Gastroesophageal sphincter (tissue), 4 donors: ENCODE measurements at regions not wholly inside any gene's neighbourhood (a gene's known extent, or its start where the extent isn't known, plus 50 kb on each side); places are given as distances from the start of the nearest gene placed in this dataset.

Source experiments
- ATAC-seq: fragments of 150-250 bp; one replicate; pipeline ENCODE4 v1.9.1; 2016; ENCODE audit warnings: mild to moderate bottlenecking, moderate library complexity
- H3K27ac ChIP-seq, 4 donors: fragments of 200-600 bp; sonication (generic) in 3 of 4; 1 replicate in 3 of 4; 2 replicates in 1 of 4; pipeline ENCODE4 v1.5.1; 2016 to 2019
- H3K27me3 ChIP-seq: fragments of 200-600 bp; sonication (generic); one replicate; pipeline ENCODE4 v1.5.1; 2019
- H3K36me3 ChIP-seq, 2 donors: fragments of 200-600 bp; sonication (generic); one replicate each; pipeline ENCODE4 v1.5.1; 2019; ENCODE audit warnings: control low read depth in 1 of 2
- H3K4me1 ChIP-seq, 3 donors: fragments of 200-600 bp; sonication (generic); 1 replicate in 2 of 3; 2 replicates in 1 of 3; pipeline ENCODE4 v1.5.1; 2016 to 2019; ENCODE audit warnings: control low read depth in 2 of 3
- H3K4me3 ChIP-seq, 2 donors: fragments of 200-600 bp; sonication (generic); one replicate each; pipeline ENCODE4 v1.5.1; 2019; ENCODE audit warnings: mild to moderate bottlenecking in 1 of 2, moderate library complexity in 1 of 2
- H3K9me3 ChIP-seq, 3 donors: fragments of 200-600 bp; sonication (generic); one replicate each; pipeline ENCODE4 v1.5.1; 2017 to 2019; ENCODE audit warnings: control low read depth in 2 of 3
- CTCF ChIP-seq, 4 experiments: fragments of 200-600 bp in 2 of 4; fragments of 450-650 bp in 2 of 4; sonication (generic) in 1 of 4; IDR thresholded peaks; one replicate each; pipeline ENCODE4 v1.5.1; 2017 to 2019; ENCODE audit warnings: antibody characterized with exemption in 4 of 4, mild to moderate bottlenecking in 2 of 4, moderate library complexity in 2 of 4
- EP300 ChIP-seq: sonication (generic); formaldehyde crosslinking; IDR thresholded peaks from one replicate; pipeline ENCODE4 v1.6.1; 2017; ENCODE audit warnings: antibody characterized with exemption, mild to moderate bottlenecking
- POLR2A ChIP-seq, 2 donors: fragments of 450-650 bp; IDR thresholded peaks; one replicate each; pipeline ENCODE4 v1.6.1; 2017; ENCODE audit warnings: antibody characterized with exemption in 2 of 2, mild to moderate bottlenecking in 2 of 2, moderate library complexity in 1 of 2
- POLR2AphosphoS5 ChIP-seq: sonication (generic); formaldehyde crosslinking; IDR thresholded peaks from one replicate; pipeline ENCODE4 v1.6.1; 2017; ENCODE audit warnings: antibody characterized with exemption
- WGBS, 2 donors: methylation state at CpG; one replicate each; pipeline ENCODE4 v1.1.5; 2018; ENCODE audit warnings: low coverage in 1 of 2; 5-methylcytosine and 5-hydroxymethylcytosine counted together

GRCh38 chr9:22170556-22170955, 161.5 kb upstream of the CDKN2B start:
- H3K36me3 ChIP-seq, result no peaks in the 10 kb centered on the region
- WGBS, 2 donors, result 47 to 49% methylated on average over 2 of the region's 2 CpGs
- no peaks in the 10 kb centered on the region for H3K9me3 ChIP-seq
- H3K4me3 ChIP-seq, result no peak overlapping the region
- ATAC-seq, result no peak
- TF ChIP-seq EP300 (no peak), POLR2AphosphoS5 (no peak), POLR2A (IDR thresholded peaks at IDR 0.05) (no peak), CTCF (IDR thresholded peaks at IDR 0.05) (no peak)
- H3K4me1 ChIP-seq, result no peaks in the 10 kb centered on the region
- no peaks in the 10 kb centered on the region for H3K27me3 ChIP-seq
- no peak overlapping the region for H3K27ac ChIP-seq

GRCh38 chr9:22170990-22171670, 162.0 kb upstream of the CDKN2B start:
- Histone ChIP-seq H3K9me3 (no peaks in the 10 kb centered on the region), H3K4me1 (no peaks in the 10 kb centered on the region), H3K27me3 (no peaks in the 10 kb centered on the region), H3K27ac (no peak overlapping the region), H3K4me3 (no peak overlapping the region), H3K36me3 (no peaks in the 10 kb centered on the region)
- ATAC-seq, result no peak
- WGBS, 2 donors, result 56 to 58% methylated on average over 2 of the region's 2 CpGs
- TF ChIP-seq EP300 (no peak), CTCF (IDR thresholded peaks at IDR 0.05) (no peak), POLR2A (IDR thresholded peaks at IDR 0.05) (no peak), POLR2AphosphoS5 (no peak)

GRCh38 chr9:22171691-22172090, 162.6 kb upstream of the CDKN2B start:
- WGBS, 2 donors, result 86 to 87% methylated on average over 3 of the region's 3 CpGs
- TF ChIP-seq POLR2A (IDR thresholded peaks at IDR 0.05), result no peak
- TF ChIP-seq CTCF (IDR thresholded peaks at IDR 0.05), result no peak
- no peak for TF ChIP-seq EP300
- no peak for TF ChIP-seq POLR2AphosphoS5
- Histone ChIP-seq H3K4me1 (no peaks in the 10 kb centered on the region), H3K9me3 (no peaks in the 10 kb centered on the region), H3K36me3 (no peaks in the 10 kb centered on the region), H3K4me3 (no peak overlapping the region), H3K27ac (no peak overlapping the region), H3K27me3 (no peaks in the 10 kb centered on the region)
- ATAC-seq, result no peak

- H3K27me3 ChIP-seq, result no peaks in the 10 kb centered on the region
- WGBS, 2 donors, result 58 to 86% methylated on average over 1 to 2 of the region's 2 CpGs
Measured at GRCh38 chr9:22173908-22174307, 164.8 kb upstream of the CDKN2B start.

More at GRCh38 chr9:22173908-22174307, 164.8 kb upstream of the CDKN2B start:
- TF ChIP-seq EP300 (no peak), CTCF (IDR thresholded peaks at IDR 0.05) (no peak), POLR2A (IDR thresholded peaks at IDR 0.05) (no peak), POLR2AphosphoS5 (no peak)
- no peak for ATAC-seq
- Histone ChIP-seq H3K4me1 (no peaks in the 10 kb centered on the region), H3K4me3 (no peak overlapping the region), H3K36me3 (no peaks in the 10 kb centered on the region), H3K9me3 (peaks cover 0 to 12% (median 0%) of the 10 kb centered on the region in 3 donors), H3K27ac (no peak overlapping the region)
